ENCODE measurements at regions not wholly inside any gene's neighbourhood (a gene's known extent, or its start where the extent isn't known, plus 50 kb on each side); places are given as distances from the start of the nearest gene placed in this dataset.
A peak's percentile ranks its signal among the peaks of the same experiment; 100 is the strongest.
"Not testable (repeated sequence)": the region's sequence is repeated elsewhere in the genome, so short reads cannot be mapped to it uniquely, and the experiment has no call there.

DNA sequence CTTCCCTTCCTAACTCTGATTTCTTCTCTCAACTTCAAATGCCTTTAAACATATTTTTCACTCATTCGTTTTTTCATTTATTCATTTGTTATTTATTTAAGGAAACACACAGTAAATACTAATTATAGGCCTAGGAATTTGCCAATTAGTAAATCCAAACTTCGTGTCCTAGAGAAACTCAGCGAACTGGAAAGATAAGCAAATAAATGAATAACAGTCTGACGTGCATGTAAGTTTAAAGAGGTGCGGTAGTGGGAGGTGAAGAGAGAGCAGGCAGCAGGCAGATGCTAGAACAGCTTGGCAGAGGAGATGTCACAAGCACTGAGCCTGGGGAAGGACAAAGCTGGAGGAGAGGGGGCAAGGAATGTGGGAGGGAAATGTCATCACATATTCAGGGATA lies 228.2 kb downstream of the DPY19L2 start:
- no peak overlapping the region for H3K4me3 ChIP-seq (ENCODE audit: control insufficient read depth, low read depth, low read length)
- DNase-seq (ENCODE audit: low read depth): no peak
- TF ChIP-seq, protein P1, sequence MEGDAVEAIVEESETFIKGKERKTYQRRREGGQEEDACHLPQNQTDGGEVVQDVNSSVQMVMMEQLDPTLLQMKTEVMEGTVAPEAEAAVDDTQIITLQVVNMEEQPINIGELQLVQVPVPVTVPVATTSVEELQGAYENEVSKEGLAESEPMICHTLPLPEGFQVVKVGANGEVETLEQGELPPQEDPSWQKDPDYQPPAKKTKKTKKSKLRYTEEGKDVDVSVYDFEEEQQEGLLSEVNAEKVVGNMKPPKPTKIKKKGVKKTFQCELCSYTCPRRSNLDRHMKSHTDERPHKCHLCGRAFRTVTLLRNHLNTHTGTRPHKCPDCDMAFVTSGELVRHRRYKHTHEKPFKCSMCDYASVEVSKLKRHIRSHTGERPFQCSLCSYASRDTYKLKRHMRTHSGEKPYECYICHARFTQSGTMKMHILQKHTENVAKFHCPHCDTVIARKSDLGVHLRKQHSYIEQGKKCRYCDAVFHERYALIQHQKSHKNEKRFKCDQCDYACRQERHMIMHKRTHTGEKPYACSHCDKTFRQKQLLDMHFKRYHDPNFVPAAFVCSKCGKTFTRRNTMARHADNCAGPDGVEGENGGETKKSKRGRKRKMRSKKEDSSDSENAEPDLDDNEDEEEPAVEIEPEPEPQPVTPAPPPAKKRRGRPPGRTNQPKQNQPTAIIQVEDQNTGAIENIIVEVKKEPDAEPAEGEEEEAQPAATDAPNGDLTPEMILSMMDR (IDR thresholded peaks at IDR 0.05; ENCODE audit: control insufficient read depth, insufficient read depth, low read depth, low read length, missing control alignments): no peak

DNA sequence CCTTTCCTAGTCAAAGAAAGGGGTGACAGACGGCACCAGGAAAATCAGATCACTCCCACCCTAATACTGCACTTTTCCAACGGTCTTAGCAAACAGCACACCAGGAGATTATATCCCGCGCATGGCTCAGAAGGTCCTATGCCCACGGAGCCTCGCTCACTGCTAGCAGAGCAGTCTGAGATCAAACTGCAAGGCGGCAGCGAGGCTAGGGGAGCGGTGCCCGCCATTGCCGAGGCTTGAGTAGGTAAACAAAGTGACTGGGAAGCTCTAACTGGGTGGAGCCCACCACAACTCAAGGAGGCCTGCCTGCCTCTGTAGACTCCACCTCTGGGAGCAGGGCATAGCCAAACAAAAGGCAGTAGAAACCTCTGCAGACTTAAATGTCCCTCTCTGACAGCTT lies 233.9 kb downstream of the DPY19L2 start:
- DNase-seq (ENCODE audit: low read depth); H3K4me3 ChIP-seq (ENCODE audit: control insufficient read depth, low read depth, low read length): not testable (repeated sequence)

DNA sequence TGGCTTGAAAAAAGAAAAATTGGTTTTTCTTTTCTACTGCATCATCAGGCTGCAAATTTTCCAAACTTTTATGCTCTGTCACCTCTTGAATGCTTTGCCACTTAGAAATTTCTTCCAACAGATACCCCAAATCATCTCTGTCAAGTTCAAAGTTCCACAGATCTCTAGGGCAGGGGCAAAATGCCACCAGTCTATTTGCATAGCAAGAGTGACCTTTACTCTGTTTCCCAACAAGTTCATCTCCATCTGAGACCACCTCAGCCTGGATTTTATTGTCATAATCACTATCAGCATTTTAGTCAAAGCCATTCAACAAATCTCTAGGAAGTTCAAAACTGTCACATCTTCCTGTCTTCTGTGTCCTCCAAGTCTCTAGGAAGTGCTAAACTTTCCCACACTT lies 240.3 kb downstream of the DPY19L2 start:
- H3K4me3 ChIP-seq (ENCODE audit: control insufficient read depth, low read depth, low read length); DNase-seq (ENCODE audit: low read depth): not testable (repeated sequence)

DNA sequence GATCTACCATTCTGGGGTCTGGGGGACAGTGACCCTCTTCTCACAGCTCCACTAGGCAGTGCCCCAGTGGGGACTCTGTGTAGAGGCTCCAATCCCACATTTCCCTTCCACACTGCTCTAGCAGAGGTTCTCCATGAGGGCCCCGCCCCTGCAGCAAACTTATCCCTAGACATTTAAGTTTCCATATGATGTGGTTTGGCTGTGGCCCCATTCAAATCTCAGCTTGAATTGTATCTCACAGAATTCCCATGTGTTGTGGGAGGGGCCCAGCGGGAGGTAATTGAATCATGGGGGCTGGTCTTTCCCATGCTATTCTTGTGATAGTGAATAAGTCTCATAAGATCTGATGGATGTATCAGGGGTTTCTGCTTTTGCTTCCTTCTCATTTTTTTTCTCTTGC lies 241.3 kb downstream of the DPY19L2 start:
- DNase-seq (ENCODE audit: low read depth); H3K4me3 ChIP-seq (ENCODE audit: control insufficient read depth, low read depth, low read length): not testable (repeated sequence)

DNA sequence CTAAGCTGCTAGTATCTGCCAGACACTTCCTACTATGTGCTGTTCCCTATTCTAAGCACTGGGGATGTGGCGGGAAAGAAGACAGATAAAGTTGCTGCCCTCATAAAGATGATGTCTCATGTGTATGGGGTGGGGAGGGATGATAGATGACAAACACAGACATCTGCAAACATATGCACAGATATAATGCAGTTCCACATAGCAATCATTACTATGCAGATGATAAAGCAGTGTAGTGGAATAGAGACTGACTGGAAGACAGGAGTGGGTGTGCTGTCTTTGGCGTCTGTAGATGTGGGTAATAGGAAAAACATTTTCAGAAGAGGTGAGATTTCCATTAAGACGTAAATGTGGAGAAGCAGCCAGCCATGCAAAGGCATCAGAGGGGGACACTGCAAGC lies 243.6 kb downstream of the DPY19L2 start:
- no peak overlapping the region for H3K4me3 ChIP-seq (ENCODE audit: control insufficient read depth, low read depth, low read length)
- DNase-seq (ENCODE audit: low read depth): no peak
- TF ChIP-seq, protein P1 (IDR thresholded peaks at IDR 0.05; ENCODE audit: control insufficient read depth, insufficient read depth, low read depth, low read length, missing control alignments): no peak

DNA sequence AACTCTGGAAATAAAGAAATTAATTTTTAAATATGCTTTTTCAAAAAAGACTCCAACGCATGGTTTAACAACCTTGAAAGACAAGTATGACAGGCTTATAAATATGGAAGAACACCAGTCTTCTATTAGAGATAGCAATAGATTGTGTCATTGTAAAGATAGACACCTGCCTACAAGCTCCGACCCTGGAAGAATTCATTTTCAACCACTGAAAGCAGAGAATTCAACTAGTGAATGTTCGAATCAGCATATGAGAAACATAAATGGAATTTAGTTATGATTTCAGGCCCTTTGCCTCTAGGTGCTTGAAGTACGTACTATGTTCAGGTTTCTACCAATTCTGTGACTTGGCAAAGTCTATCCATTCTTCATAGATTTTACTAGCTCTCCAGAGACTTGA lies 244.5 kb downstream of the DPY19L2 start:
- DNase-seq (ENCODE audit: low read depth): no peak
- H3K4me3 ChIP-seq (ENCODE audit: control insufficient read depth, low read depth, low read length): no peak overlapping the region
- TF ChIP-seq, protein P1 (IDR thresholded peaks at IDR 0.05; ENCODE audit: control insufficient read depth, insufficient read depth, low read depth, low read length, missing control alignments): no peak

DNA sequence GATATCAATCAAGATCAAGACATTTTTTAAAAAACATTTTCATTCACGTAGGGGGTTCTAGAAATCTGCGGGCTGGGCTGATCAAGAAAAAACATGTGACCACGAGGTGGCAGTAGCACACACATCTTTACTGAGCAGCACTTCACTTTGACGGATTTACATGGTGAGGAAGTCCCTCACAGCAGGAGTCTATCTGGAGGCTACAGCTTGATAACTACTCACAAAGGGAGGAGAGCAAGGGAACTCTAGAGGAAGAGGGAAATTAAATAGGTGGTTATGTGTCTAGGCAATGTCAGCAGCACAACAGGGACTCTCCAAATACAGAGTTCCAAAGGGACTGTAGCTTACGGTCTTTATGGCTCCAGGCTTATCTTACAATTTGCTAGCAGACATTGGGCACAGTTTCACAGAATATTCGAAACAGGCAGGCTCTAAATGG lies 248.1 kb downstream of the DPY19L2 start:
- H3K4me3 ChIP-seq (ENCODE audit: control insufficient read depth, low read depth, low read length): no peak overlapping the region
- TF ChIP-seq, protein P1 (IDR thresholded peaks at IDR 0.05; ENCODE audit: control insufficient read depth, insufficient read depth, low read depth, low read length, missing control alignments): peak; percentile 69
- DNase-seq (ENCODE audit: low read depth): peak; percentile 13

DNA sequence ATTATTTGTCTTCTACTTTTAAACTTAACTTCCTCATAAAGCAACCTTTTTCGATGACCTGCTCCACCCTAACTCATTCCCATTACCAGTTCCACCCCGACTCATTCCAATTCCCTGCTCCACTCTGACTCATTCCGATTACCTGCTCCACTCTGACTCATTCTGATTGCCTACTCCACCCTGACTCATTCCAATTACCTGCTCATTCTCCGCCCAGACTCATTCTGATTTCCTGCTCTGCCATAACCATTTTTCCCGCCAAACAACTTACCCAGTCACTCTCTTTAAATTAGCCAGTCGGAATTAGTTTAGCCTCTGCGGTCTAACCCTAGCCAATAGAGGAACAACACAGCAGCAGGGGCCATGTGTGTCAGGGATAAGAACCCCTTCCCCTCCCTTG lies 249.1 kb downstream of the DPY19L2 start:
- no peak overlapping the region for H3K4me3 ChIP-seq (ENCODE audit: control insufficient read depth, low read depth, low read length)
- TF ChIP-seq, protein P1 (IDR thresholded peaks at IDR 0.05; ENCODE audit: control insufficient read depth, insufficient read depth, low read depth, low read length, missing control alignments): no peak
- no peak for DNase-seq (ENCODE audit: low read depth)
